ENCODE measurements at regions not wholly inside any gene's neighbourhood (a gene's known extent, or its start where the extent isn't known, plus 50 kb on each side); places are given as distances from the start of the nearest gene placed in this dataset.

DNA sequence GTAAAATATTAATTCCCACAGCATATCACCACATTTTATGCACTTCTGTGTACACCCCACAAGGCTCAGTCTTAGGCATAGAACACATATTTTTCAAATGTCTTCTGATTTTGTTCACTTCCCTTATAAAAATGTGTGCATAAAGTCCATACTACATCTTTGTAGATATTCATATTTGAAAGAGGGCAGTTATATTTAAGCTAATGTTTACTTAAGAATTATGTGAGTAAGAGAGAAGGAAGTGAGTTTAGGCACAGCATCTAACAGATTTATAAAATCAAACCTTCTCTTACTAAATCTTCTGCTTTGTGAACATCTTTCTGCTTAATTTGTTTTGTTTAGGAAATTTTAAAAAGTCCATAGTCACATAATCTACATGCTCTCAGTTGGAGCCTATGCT lies 648.1 kb downstream of the FSCB start:
- Mint-ChIP-seq H3K27me3 (no peaks in the 10 kb centered on the region), H3K4me1 (ENCODE audit: low read depth) (no peaks in the 10 kb centered on the region), H3K4me3 (ENCODE audit: low read depth) (no peak overlapping the region), H3K9me3 (ENCODE audit: low read depth) (no peaks in the 10 kb centered on the region), H3K27ac (no peak overlapping the region), H3K36me3 (ENCODE audit: insufficient read depth) (no peaks in the 10 kb centered on the region)
- TF ChIP-seq, protein P1, sequence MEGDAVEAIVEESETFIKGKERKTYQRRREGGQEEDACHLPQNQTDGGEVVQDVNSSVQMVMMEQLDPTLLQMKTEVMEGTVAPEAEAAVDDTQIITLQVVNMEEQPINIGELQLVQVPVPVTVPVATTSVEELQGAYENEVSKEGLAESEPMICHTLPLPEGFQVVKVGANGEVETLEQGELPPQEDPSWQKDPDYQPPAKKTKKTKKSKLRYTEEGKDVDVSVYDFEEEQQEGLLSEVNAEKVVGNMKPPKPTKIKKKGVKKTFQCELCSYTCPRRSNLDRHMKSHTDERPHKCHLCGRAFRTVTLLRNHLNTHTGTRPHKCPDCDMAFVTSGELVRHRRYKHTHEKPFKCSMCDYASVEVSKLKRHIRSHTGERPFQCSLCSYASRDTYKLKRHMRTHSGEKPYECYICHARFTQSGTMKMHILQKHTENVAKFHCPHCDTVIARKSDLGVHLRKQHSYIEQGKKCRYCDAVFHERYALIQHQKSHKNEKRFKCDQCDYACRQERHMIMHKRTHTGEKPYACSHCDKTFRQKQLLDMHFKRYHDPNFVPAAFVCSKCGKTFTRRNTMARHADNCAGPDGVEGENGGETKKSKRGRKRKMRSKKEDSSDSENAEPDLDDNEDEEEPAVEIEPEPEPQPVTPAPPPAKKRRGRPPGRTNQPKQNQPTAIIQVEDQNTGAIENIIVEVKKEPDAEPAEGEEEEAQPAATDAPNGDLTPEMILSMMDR (IDR thresholded peaks at IDR 0.05; ENCODE audit: unreplicated experiment), result no peak
- DNase-seq (ENCODE audit: low spot score, unreplicated experiment), result no peak

DNA sequence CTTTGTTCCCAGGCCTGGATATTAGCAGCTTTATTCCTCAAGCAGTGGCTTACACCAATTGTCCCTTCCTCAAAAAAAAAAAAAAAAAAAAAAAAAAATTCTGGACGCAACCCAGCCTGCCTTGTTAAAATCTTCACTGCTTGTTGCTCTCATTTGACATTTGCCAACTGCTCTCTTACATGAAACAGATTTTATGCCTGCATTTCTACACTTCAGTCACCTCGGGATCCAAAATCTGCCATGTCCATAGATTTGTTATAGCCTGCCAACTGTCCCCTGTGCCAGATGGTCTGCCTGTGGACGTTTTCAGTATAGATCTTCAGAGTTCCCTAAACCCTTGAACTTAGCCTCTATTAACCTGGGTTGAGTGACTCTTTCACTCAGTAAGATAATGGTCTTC lies 651.5 kb downstream of the FSCB start:
- DNase-seq (ENCODE audit: low spot score, unreplicated experiment), result no peak
- Mint-ChIP-seq H3K4me3 (ENCODE audit: low read depth) (no peak overlapping the region), H3K9me3 (ENCODE audit: low read depth) (no peaks in the 10 kb centered on the region), H3K4me1 (ENCODE audit: low read depth) (no peaks in the 10 kb centered on the region), H3K36me3 (ENCODE audit: insufficient read depth) (no peaks in the 10 kb centered on the region), H3K27ac (no peak overlapping the region), H3K27me3 (no peaks in the 10 kb centered on the region)
- TF ChIP-seq, protein P1 (IDR thresholded peaks at IDR 0.05; ENCODE audit: unreplicated experiment), result no peak

DNA sequence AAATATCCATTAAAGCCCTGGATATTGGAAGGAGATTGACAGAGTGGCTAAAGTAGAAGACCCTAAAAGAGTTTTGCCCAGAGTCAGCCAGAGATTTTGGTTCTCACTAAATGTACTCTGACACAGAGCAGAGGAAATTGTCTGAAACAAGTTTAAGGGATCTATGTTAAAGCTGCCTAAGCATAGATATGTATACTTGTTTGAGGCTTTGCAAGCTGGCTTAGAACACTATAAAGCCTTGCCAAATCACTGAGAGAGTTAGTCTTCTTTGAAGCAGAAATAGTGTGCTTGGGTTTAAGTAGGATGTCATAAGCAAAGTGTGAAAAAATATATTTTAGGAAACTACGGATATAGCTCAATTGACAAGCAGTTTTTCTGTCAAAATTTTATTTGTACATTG lies 653.5 kb downstream of the FSCB start:
- no peak overlapping the region for H3K27ac Mint-ChIP-seq
- TF ChIP-seq, protein P1 (IDR thresholded peaks at IDR 0.05; ENCODE audit: unreplicated experiment), result no peak
- no peak for DNase-seq (ENCODE audit: low spot score, unreplicated experiment)
- no peaks in the 10 kb centered on the region for H3K36me3 Mint-ChIP-seq (ENCODE audit: insufficient read depth)
- H3K9me3 Mint-ChIP-seq (ENCODE audit: low read depth), result no peaks in the 10 kb centered on the region
- no peak overlapping the region for H3K4me3 Mint-ChIP-seq (ENCODE audit: low read depth)
- H3K4me1 Mint-ChIP-seq (ENCODE audit: low read depth), result no peaks in the 10 kb centered on the region
- H3K27me3 Mint-ChIP-seq, result no peaks in the 10 kb centered on the region

DNA sequence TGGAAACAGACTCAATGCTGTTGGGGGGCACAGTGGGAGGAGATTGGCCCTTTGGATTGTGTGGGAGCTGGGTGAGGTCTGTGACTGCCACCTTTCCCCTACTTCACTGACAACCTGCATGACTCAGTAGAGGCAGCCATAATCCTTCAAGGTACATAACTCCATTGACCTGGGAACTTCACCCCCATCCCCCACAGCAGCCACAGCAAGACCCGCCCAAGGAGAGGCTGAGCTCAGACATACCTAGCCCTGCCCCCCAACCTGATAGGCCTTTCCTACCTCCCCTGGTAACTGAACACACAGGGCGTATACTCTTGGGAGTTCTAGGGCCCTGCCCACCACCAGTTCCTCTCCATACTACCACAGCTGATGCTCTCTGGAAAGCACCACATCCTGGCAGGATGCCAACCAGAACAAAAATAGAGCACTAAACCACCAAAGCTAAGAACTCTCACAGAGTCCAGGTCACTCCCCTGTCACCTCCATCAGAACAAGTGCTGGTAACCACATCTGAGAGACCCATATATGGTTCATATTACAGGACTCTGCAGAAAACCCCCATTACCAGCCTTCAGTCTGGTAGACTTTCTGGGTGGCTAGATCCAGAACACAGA lies 703.9 kb downstream of the FSCB start:
- Mint-ChIP-seq H3K4me3 (ENCODE audit: low read depth) (no peak overlapping the region), H3K36me3 (ENCODE audit: insufficient read depth) (peaks cover 4% of the 10 kb centered on the region), H3K27me3 (no peaks in the 10 kb centered on the region), H3K4me1 (ENCODE audit: low read depth) (no peaks in the 10 kb centered on the region), H3K9me3 (ENCODE audit: low read depth) (peaks cover 40% of the 10 kb centered on the region), H3K27ac (no peak overlapping the region)
- DNase-seq (ENCODE audit: low spot score, unreplicated experiment), result no peak
- TF ChIP-seq, protein P1 (IDR thresholded peaks at IDR 0.05; ENCODE audit: unreplicated experiment), result no peak

DNA sequence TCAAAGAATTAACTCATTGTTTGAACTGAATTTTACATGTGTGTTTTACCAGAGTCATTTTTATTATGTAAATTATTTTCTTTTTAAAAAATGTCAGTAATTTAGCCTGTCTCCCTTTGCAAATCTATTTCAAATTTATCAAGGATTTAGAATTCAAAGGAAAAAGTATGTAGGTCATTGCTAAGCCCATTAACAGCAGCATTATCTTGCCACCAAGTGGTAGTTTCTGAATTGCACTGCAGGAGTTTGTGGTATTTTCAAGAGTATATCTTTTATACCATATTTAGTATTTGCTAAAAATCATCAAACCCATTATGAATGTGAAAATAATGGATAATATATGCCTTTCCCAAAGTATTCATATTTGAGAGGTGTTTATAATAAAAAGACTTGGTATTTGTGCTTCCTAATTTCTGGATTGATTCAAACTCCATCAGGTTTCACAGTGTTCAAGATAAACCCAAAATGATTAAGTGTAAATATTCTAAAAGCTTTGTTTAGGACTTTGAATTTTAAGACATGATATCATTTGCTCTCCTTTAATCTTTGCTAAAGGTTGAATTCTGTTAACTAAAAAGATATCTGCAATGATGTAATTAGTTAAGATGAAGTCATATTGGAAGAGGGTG lies 711.4 kb downstream of the FSCB start:
- Mint-ChIP-seq H3K9me3 (ENCODE audit: low read depth) (peaks cover 3% of the 10 kb centered on the region), H3K4me3 (ENCODE audit: low read depth) (no peak overlapping the region), H3K36me3 (ENCODE audit: insufficient read depth) (no peaks in the 10 kb centered on the region), H3K27me3 (no peaks in the 10 kb centered on the region), H3K4me1 (ENCODE audit: low read depth) (peaks cover 4% of the 10 kb centered on the region), H3K27ac (no peak overlapping the region)
- no peak for DNase-seq (ENCODE audit: low spot score, unreplicated experiment)
- TF ChIP-seq, protein P1 (IDR thresholded peaks at IDR 0.05; ENCODE audit: unreplicated experiment), result peak; percentile 68
